Cardiac fibroblast (primary cell): ENCODE measurements at regions not wholly inside any gene's neighbourhood (a gene's known extent, or its start where the extent isn't known, plus 50 kb on each side); places are given as distances from the start of the nearest gene placed in this dataset.
A peak's percentile ranks its signal among the peaks of the same experiment; 100 is the strongest.

Experiments
- DNase-seq, 2 donors: peaks; one replicate each; pipeline versions ENCODE4 v3.0.0 to v3.0.0-alpha.2; 2010; ENCODE audit warnings: low read depth in 2 of 2
- H3K4me3 ChIP-seq, 2 donors: replicated peaks in 1 of 2; 1 replicate in 1 of 2; 2 replicates in 1 of 2; pipeline ENCODE4 v1.5.1; 2011; ENCODE audit warnings: low read depth in 2 of 2, low read length in 2 of 2, mild to moderate bottlenecking in 2 of 2, moderate library complexity in 1 of 2
- CTCF ChIP-seq: IDR thresholded peaks from one replicate; pipeline ENCODE4 v1.5.1; 2011; ENCODE audit warnings: low read depth, mild to moderate bottlenecking, low read length, inconsistent platforms

GRCh38 chr22:22997262-22997898, 72.9 kb upstream of the GNAZ start:
- no peak for TF ChIP-seq CTCF
- DNase-seq, result no peak
- H3K4me3 ChIP-seq, result no peak overlapping the region

GRCh38 chr22:22997988-22998387, 72.3 kb upstream of the GNAZ start:
- no peak for TF ChIP-seq CTCF
- no peak overlapping the region for H3K4me3 ChIP-seq
- no peak for DNase-seq

- peak in 1 of 2 donors; percentile 10 for DNase-seq
- no peak for TF ChIP-seq CTCF
These were observed 70.8 kb upstream of the GNAZ start for GRCh38 chr22:22999523-22999922.

GRCh38 chr22:23000657-23001347, 69.5 kb upstream of the GNAZ start:
- no peak for DNase-seq
- no peak for TF ChIP-seq CTCF
- no peak overlapping the region for H3K4me3 ChIP-seq

More at GRCh38 chr22:22999523-22999922, 70.8 kb upstream of the GNAZ start:
- H3K4me3 ChIP-seq, result no peak overlapping the region

- DNase-seq, result no peak
- TF ChIP-seq CTCF, result no peak
- H3K4me3 ChIP-seq, result no peak overlapping the region
These were observed 68.9 kb upstream of the GNAZ start for GRCh38 chr22:23001463-23001862.

GRCh38 chr22:23002612-23003180, 67.6 kb upstream of the GNAZ start:
- no peak for TF ChIP-seq CTCF
- no peak for DNase-seq
- no peak overlapping the region for H3K4me3 ChIP-seq
